GM13977 (cell line): ENCODE measurements at regions not wholly inside any gene's neighbourhood (a gene's known extent, or its start where the extent isn't known, plus 50 kb on each side); places are given as distances from the start of the nearest gene placed in this dataset.

Experiments used
- DNase-seq: peaks from one replicate; pipeline ENCODE4 v3.0.0; 2012; ENCODE audit warnings: low spot score
- CTCF ChIP-seq: IDR thresholded peaks from 2 replicates; pipeline ENCODE4 v1.5.1; 2012; ENCODE audit warnings: mild to moderate bottlenecking, control low read depth; ENCODE audit not compliant: insufficient read depth; ENCODE audit errors: extremely low read depth, missing control alignments
- in situ Hi-C: fragments of 300-500 bp; cut with MboI; formaldehyde crosslinking; loops from one replicate; pipeline ENCODE4 v1.12.0; 2022; ENCODE audit warnings: low sequenced_read_pairs, low pct_unique_long_range_greater_than_20kb, mixed read lengths, inconsistent platforms; ENCODE audit not compliant: unreplicated experiment

- TF ChIP-seq CTCF: no peak
- DNase-seq: no peak
- in situ Hi-C loops: no loop called here
Observed at GRCh38 chr2:204380141-204380881, 165.0 kb upstream of the PARD3B start.

GRCh38 chr2:204386668-204387067 lies 158.6 kb upstream of the PARD3B start:
- in situ Hi-C loops: no loop called here
- no peak for DNase-seq
- TF ChIP-seq CTCF: no peak

- no peak for DNase-seq
- in situ Hi-C loops: no loop called here
- no peak for TF ChIP-seq CTCF
Observed at GRCh38 chr2:204389120-204389519, 156.2 kb upstream of the PARD3B start.

GRCh38 chr2:204389856-204390255 lies 155.4 kb upstream of the PARD3B start:
- in situ Hi-C loops: no loop called here
- DNase-seq: no peak
- TF ChIP-seq CTCF: no peak

- DNase-seq: no peak
- in situ Hi-C loops: no loop called here
- TF ChIP-seq CTCF: no peak
Observed at GRCh38 chr2:204395539-204395938, 149.7 kb upstream of the PARD3B start.

- no peak for TF ChIP-seq CTCF
- in situ Hi-C loops: no loop called here
- no peak for DNase-seq
Observed at GRCh38 chr2:204401114-204401513, 144.2 kb upstream of the PARD3B start.
